A204.1 (cell line): ENCODE measurements at regions not wholly inside any gene's neighbourhood (a gene's known extent, or its start where the extent isn't known, plus 50 kb on each side); places are given as distances from the start of the nearest gene placed in this dataset.
"Not testable (repeated sequence)": the region's sequence is repeated elsewhere in the genome, so short reads cannot be mapped to it uniquely, and the experiment has no call there.

ENCODE experiments used
- FAIRE-seq: peaks from 2 replicates; lab custom pipeline; 2012; peaks lifted over from hg19 to GRCh38; lab: Jason Lieb, UNC

- FAIRE-seq = no peak
These were observed 389.9 kb upstream of the AKR1E2 start for GRCh38 chr10:4436103-4436502.

- no peak for FAIRE-seq
These were observed 391.4 kb upstream of the AKR1E2 start for GRCh38 chr10:4434516-4435071.

GRCh38 chr10:4434105-4434504 is 391.9 kb upstream of the AKR1E2 start:
- FAIRE-seq = no peak

- FAIRE-seq = peak; percentile 98
These were observed 394.7 kb upstream of the AKR1E2 start for GRCh38 chr10:4431114-4431863.

- FAIRE-seq = no peak
These were observed 396.4 kb upstream of the AKR1E2 start for GRCh38 chr10:4429571-4429970.

- no peak for FAIRE-seq
These were observed 398.5 kb upstream of the AKR1E2 start for GRCh38 chr10:4427532-4427931.

GRCh38 chr10:4426866-4427265 is 399.1 kb upstream of the AKR1E2 start:
- FAIRE-seq = no peak

GRCh38 chr10:4409319-4409718 is 416.7 kb upstream of the AKR1E2 start:
- FAIRE-seq = no peak

GRCh38 chr10:4407783-4408182 is 418.2 kb upstream of the AKR1E2 start:
- FAIRE-seq = no peak

- FAIRE-seq = no peak
These were observed 420.2 kb upstream of the AKR1E2 start for GRCh38 chr10:4405828-4406227.

GRCh38 chr10:4403638-4404252 is 422.3 kb upstream of the AKR1E2 start:
- no peak for FAIRE-seq

- FAIRE-seq = not testable (repeated sequence)
These were observed 424.9 kb upstream of the AKR1E2 start for GRCh38 chr10:4401080-4401479.

- FAIRE-seq = no peak
These were observed 426.5 kb upstream of the AKR1E2 start for GRCh38 chr10:4399556-4399955.

- no peak for FAIRE-seq
These were observed 427.4 kb upstream of the AKR1E2 start for GRCh38 chr10:4398602-4399001.

- FAIRE-seq = no peak
These were observed 428.7 kb upstream of the AKR1E2 start for GRCh38 chr10:4397337-4397736.

GRCh38 chr10:4396401-4397283 is 429.4 kb upstream of the AKR1E2 start:
- no peak for FAIRE-seq

GRCh38 chr10:4395731-4396130 is 430.3 kb upstream of the AKR1E2 start:
- FAIRE-seq = no peak

- not testable (repeated sequence) for FAIRE-seq
These were observed 431.6 kb upstream of the AKR1E2 start for GRCh38 chr10:4394455-4394854.

GRCh38 chr10:4391683-4392082 is 434.3 kb upstream of the AKR1E2 start:
- FAIRE-seq = no peak

GRCh38 chr10:4390219-4390618 is 435.8 kb upstream of the AKR1E2 start:
- FAIRE-seq = no peak

- no peak for FAIRE-seq
These were observed 440.7 kb upstream of the AKR1E2 start for GRCh38 chr10:4385231-4385870.

GRCh38 chr10:4384245-4384644 is 441.8 kb upstream of the AKR1E2 start:
- no peak for FAIRE-seq
